OCI-LY3 (cell line): ENCODE measurements at regions not wholly inside any gene's neighbourhood (a gene's known extent, or its start where the extent isn't known, plus 50 kb on each side); places are given as distances from the start of the nearest gene placed in this dataset.

Source experiments
- EZH2phosphoT487 ChIP-seq: fragments of 200-600 bp; shearing (Covaris generic); IDR thresholded peaks from 2 replicates; pipeline ENCODE4 v1.6.1; 2018; ENCODE audit warnings: antibody characterized with exemption, mixed run types, low read depth
- TF ChIP-seq, protein P1 (sequence below): fragments of 200-600, 300-600 bp; sonication (generic); IDR thresholded peaks from 2 replicates; pipeline ENCODE4 v1.5.1; 2014; ENCODE audit warnings: antibody characterized with exemption, low read length, low read depth

DNA sequence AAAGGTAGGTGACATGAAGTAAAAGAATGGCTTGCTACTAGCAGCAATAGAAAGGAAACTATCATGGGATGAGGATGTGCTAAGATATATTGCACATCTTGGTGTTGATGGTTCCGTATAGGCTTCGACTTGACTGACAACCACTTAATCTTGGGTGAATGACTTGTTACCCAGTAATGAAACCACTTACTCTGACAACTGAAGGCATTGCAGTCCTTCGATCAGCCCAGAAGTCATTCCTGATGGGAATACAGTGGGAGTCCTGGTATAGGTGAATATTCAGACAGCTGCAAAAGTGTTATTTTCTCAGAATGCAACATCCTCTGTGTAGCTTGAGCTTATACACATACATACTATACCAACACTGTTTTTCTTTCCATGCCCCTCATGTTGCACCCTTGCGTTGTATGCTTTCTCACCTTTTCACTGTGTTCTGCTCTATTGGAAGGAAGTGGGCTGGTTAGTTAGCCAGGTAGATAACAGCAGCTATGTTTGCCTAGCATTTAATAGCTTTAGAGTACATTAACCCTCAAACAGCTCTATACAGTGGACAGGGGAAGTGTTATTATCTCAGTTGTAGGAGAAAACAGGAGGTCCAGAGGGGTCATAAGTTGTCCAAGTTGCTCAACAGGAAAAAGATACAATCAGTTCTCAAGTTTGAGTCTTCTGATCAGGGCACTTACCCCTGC lies 376.5 kb downstream of the MFSD1 start:
- TF ChIP-seq EZH2phosphoT487, result no peak
- TF ChIP-seq, protein P1, sequence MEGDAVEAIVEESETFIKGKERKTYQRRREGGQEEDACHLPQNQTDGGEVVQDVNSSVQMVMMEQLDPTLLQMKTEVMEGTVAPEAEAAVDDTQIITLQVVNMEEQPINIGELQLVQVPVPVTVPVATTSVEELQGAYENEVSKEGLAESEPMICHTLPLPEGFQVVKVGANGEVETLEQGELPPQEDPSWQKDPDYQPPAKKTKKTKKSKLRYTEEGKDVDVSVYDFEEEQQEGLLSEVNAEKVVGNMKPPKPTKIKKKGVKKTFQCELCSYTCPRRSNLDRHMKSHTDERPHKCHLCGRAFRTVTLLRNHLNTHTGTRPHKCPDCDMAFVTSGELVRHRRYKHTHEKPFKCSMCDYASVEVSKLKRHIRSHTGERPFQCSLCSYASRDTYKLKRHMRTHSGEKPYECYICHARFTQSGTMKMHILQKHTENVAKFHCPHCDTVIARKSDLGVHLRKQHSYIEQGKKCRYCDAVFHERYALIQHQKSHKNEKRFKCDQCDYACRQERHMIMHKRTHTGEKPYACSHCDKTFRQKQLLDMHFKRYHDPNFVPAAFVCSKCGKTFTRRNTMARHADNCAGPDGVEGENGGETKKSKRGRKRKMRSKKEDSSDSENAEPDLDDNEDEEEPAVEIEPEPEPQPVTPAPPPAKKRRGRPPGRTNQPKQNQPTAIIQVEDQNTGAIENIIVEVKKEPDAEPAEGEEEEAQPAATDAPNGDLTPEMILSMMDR, result no peak
